Progenitor cell of endocrine pancreas (in vitro differentiated cells): ENCODE measurements at regions not wholly inside any gene's neighbourhood (a gene's known extent, or its start where the extent isn't known, plus 50 kb on each side); places are given as distances from the start of the nearest gene placed in this dataset.

Experiments
- DNase-seq: peaks from one replicate; pipeline ENCODE4 v3.0.0; 2021; ENCODE audit warnings: low spot score; ENCODE audit not compliant: unreplicated experiment
- H3K27ac Mint-ChIP-seq: 2 replicates; pipeline ENCODE4 v1.8.0; 2021; ENCODE audit warnings: mild to moderate bottlenecking, moderate library complexity, mixed read lengths
- H3K27me3 Mint-ChIP-seq: 2 replicates; pipeline ENCODE4 v1.8.0; 2021; ENCODE audit warnings: mixed read lengths
- H3K36me3 Mint-ChIP-seq: 2 replicates; pipeline ENCODE4 v1.8.0; 2022; ENCODE audit warnings: mixed read lengths; ENCODE audit not compliant: insufficient read depth
- H3K4me1 Mint-ChIP-seq: 2 replicates; pipeline ENCODE4 v1.8.0; 2021; ENCODE audit warnings: low read depth, mixed read lengths
- H3K4me3 Mint-ChIP-seq: 2 replicates; pipeline ENCODE4 v1.8.0; 2021; ENCODE audit warnings: low read depth, mild to moderate bottlenecking, moderate library complexity, mixed read lengths
- H3K9me3 Mint-ChIP-seq: 2 replicates; pipeline ENCODE4 v1.8.0; 2021; ENCODE audit warnings: low read depth, mixed read lengths
- TF ChIP-seq, protein P1 (sequence below): fragments of 200-600 bp; sonication (generic); IDR thresholded peaks from one replicate; pipeline ENCODE4 v1.5.0; 2021; ENCODE audit warnings: antibody characterized with exemption, mild to moderate bottlenecking; ENCODE audit not compliant: unreplicated experiment

DNA sequence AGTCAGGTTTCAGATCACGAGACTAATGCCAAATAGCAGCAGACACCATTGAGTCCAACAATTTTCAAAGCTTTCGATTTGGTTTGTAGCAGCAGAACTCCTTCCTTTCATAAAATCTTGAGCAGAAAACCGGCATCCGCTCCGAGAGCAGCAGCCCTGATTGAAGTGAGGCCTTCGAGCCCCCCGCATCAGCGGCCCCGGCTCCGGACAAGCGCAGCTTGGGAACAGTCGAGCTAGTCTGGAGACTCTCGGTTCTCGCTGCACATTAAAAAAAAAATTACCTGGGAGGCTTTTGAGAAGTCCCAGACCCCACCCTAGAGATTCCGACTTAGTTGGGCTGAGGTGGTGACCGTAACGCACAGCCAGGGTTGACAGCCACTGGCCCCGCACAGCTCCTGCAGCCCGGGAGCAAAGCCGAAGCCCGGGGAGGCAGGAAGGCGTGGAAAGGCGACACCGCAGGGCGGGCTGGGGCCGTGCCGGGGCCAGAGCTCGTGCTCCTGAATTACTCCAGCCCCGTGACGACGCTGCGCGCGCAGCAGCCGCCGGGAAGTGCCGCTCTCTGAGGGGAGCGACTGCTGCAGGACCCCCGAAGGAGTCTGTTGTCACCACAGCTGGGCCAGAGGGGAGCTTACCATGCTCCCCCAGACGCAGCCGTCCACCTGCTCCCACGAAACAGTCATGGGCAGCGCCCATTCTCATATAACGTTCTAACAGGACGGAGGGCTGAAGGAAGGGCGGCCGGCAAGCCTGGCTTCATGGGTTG is 57.8 kb downstream of the SPATA19 start:
- peak overlapping the region; percentile 45 for H3K4me3 Mint-ChIP-seq
- peaks cover 9% of the 10 kb centered on the region for H3K9me3 Mint-ChIP-seq
- DNase-seq = peak; percentile 30
- peaks cover 39% of the 10 kb centered on the region for H3K27me3 Mint-ChIP-seq
- H3K27ac Mint-ChIP-seq = no peak overlapping the region
- H3K36me3 Mint-ChIP-seq = peaks cover 3% of the 10 kb centered on the region
- H3K4me1 Mint-ChIP-seq = no peaks in the 10 kb centered on the region
- TF ChIP-seq, protein P1, sequence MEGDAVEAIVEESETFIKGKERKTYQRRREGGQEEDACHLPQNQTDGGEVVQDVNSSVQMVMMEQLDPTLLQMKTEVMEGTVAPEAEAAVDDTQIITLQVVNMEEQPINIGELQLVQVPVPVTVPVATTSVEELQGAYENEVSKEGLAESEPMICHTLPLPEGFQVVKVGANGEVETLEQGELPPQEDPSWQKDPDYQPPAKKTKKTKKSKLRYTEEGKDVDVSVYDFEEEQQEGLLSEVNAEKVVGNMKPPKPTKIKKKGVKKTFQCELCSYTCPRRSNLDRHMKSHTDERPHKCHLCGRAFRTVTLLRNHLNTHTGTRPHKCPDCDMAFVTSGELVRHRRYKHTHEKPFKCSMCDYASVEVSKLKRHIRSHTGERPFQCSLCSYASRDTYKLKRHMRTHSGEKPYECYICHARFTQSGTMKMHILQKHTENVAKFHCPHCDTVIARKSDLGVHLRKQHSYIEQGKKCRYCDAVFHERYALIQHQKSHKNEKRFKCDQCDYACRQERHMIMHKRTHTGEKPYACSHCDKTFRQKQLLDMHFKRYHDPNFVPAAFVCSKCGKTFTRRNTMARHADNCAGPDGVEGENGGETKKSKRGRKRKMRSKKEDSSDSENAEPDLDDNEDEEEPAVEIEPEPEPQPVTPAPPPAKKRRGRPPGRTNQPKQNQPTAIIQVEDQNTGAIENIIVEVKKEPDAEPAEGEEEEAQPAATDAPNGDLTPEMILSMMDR = no peak

DNA sequence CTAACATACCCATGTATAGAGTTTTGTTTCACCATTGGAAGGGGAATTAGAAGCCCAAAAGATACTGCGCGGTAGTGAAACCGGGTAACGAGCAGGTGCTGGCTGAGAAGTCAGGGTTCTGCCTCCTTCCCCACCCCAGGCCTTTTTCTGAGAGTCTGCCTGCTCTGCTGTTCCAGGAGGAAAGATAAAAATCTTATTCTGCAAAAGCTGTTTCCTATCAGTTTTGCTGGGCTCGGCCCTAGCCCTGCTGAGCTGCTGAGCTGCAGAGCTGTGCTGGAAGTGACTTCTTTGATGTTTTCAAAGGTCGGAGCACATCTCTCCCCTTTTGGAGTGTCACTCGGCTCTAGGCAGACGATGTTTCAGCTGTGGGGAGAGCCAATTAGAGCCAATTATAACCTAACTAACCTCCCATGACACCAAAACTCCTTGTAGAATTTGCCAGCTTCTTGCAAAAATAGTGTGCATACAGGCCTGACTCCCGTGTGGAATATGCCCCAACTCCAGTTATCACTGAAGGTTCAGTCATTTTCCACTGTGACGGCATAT is 59.4 kb downstream of the SPATA19 start:
- TF ChIP-seq, protein P1 = no peak
- peaks cover 3% of the 10 kb centered on the region for H3K36me3 Mint-ChIP-seq
- H3K9me3 Mint-ChIP-seq = peaks cover 9% of the 10 kb centered on the region
- H3K4me3 Mint-ChIP-seq = no peak overlapping the region
- peaks cover 42% of the 10 kb centered on the region for H3K27me3 Mint-ChIP-seq
- H3K27ac Mint-ChIP-seq = no peak overlapping the region
- DNase-seq = no peak
- H3K4me1 Mint-ChIP-seq = no peaks in the 10 kb centered on the region

DNA sequence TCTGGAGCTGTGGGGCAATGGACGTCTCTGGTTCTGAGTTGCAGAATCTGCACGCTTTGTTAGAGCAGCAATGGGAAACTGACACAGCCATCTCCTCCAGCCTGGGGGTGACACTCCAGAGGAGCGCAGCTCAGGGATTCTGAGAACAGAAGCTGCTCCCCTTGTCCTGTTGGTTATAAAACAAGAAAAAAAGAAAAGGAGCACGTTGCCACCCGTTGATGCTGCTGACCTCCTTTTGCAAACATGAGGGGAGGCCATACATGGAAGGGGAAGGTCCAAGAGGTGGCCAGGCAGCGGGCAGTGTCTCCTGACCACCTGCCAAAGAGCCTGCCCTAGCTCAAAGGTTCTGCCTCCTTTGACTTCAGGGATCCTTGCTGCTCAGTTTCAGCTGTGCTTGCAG is 61.0 kb downstream of the SPATA19 start:
- TF ChIP-seq, protein P1 = no peak
- Mint-ChIP-seq H3K27me3 (peaks cover 39% of the 10 kb centered on the region), H3K4me1 (no peaks in the 10 kb centered on the region), H3K4me3 (no peak overlapping the region), H3K9me3 (peaks cover 9% of the 10 kb centered on the region), H3K27ac (no peak overlapping the region), H3K36me3 (peaks cover 3% of the 10 kb centered on the region)
- no peak for DNase-seq

DNA sequence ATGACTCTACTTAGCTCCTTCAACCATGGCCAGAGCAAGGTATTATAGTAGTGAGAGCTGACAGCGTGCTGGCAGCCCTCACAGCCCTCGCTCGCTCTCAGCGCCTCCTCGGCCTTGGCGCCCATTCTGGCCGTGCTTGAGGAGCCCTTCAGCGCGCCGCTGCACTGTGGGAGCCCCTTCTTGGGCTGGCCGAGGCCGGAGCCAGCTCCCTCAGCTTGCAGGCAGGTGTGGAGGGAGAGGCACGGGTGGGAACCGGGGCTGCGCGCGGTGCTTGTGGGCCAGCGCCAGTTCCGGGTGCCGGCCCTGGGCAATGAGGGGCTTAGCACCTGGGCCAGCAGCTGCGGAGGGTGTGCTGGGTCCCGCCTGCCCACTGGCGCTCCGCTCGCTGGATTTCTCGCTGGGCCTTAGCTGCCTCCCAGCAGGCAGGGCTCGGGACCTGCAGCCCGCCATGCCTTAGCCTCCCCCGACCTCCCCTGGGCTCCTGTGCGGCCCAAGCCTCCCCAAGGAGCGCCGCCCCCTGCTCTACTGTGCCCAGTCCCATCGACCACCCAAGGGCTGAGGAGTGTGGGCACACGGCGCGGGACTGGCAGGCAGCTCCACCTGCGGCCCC is 63.1 kb downstream of the SPATA19 start:
- Mint-ChIP-seq H3K4me3 (no peak overlapping the region), H3K27ac (no peak overlapping the region), H3K27me3 (peaks cover 24% of the 10 kb centered on the region), H3K4me1 (no peaks in the 10 kb centered on the region), H3K9me3 (peaks cover 9% of the 10 kb centered on the region), H3K36me3 (peaks cover 3% of the 10 kb centered on the region)
- no peak for DNase-seq
- TF ChIP-seq, protein P1 = no peak

DNA sequence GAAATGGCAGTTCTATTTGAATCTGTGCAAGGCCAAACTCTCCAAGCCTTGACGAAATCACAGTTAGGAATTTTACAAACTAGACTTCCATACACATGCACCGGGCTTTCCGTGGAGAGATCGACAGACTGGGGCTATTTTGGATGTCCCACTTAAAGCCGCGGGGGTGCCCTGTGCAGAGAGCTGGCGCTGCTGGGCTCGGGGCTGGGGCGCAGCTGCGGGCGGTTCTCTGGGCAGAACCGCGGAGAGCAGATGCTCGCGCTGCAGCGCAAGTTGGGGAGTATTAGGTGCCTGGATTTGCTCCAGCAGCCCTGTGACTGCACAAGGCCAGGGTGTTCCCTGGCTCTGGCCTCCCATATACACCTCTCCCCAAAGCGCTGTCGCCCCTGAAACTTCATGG is 67.2 kb downstream of the SPATA19 start:
- no peak overlapping the region for H3K4me3 Mint-ChIP-seq
- TF ChIP-seq, protein P1 = no peak
- H3K9me3 Mint-ChIP-seq = peaks cover 22% of the 10 kb centered on the region
- peaks cover 10% of the 10 kb centered on the region for H3K27me3 Mint-ChIP-seq
- no peak overlapping the region for H3K27ac Mint-ChIP-seq
- no peaks in the 10 kb centered on the region for H3K4me1 Mint-ChIP-seq
- DNase-seq = no peak
- H3K36me3 Mint-ChIP-seq = peaks cover under 1% of the 10 kb centered on the region
